ENCODE measurements at regions not wholly inside any gene's neighbourhood (a gene's known extent, or its start where the extent isn't known, plus 50 kb on each side); places are given as distances from the start of the nearest gene placed in this dataset.

- DNase-seq (ENCODE audit: low read depth in 2 of 2), result no peak
These were observed 73.0 kb upstream of the RAB12 start for GRCh38 chr18:8536231-8536630.

- DNase-seq (ENCODE audit: low read depth in 2 of 2), result no peak
These were observed 72.3 kb upstream of the RAB12 start for GRCh38 chr18:8536922-8537321.

- DNase-seq (ENCODE audit: low read depth in 2 of 2), result no peak
These were observed 71.8 kb upstream of the RAB12 start for GRCh38 chr18:8537400-8537799.

GRCh38 chr18:8538935-8539334 is 70.3 kb upstream of the RAB12 start:
- DNase-seq (ENCODE audit: low read depth in 2 of 2), result no peak

- DNase-seq (ENCODE audit: low read depth in 2 of 2), result no peak
These were observed 62.6 kb upstream of the RAB12 start for GRCh38 chr18:8546677-8547076.

- DNase-seq (ENCODE audit: low read depth in 2 of 2), result no peak
These were observed 61.1 kb upstream of the RAB12 start for GRCh38 chr18:8548186-8548585.

- DNase-seq (ENCODE audit: low read depth in 2 of 2), result no peak
These were observed 59.9 kb upstream of the RAB12 start for GRCh38 chr18:8549254-8549757.

- no peak for DNase-seq (ENCODE audit: low read depth in 2 of 2)
These were observed 57.1 kb upstream of the RAB12 start for GRCh38 chr18:8552151-8552550.

GRCh38 chr18:8554354-8554753 is 54.9 kb upstream of the RAB12 start:
- DNase-seq (ENCODE audit: low read depth in 2 of 2), result no peak

- no peak for DNase-seq (ENCODE audit: low read depth in 2 of 2)
These were observed 52.8 kb upstream of the RAB12 start for GRCh38 chr18:8556424-8556823.
